EL (cell line): ENCODE measurements at regions not wholly inside any gene's neighbourhood (a gene's known extent, or its start where the extent isn't known, plus 50 kb on each side); places are given as distances from the start of the nearest gene placed in this dataset.

Experiments used
- DNase-seq: peaks from one replicate; pipeline ENCODE4 v3.0.0-alpha.2; 2016

DNA sequence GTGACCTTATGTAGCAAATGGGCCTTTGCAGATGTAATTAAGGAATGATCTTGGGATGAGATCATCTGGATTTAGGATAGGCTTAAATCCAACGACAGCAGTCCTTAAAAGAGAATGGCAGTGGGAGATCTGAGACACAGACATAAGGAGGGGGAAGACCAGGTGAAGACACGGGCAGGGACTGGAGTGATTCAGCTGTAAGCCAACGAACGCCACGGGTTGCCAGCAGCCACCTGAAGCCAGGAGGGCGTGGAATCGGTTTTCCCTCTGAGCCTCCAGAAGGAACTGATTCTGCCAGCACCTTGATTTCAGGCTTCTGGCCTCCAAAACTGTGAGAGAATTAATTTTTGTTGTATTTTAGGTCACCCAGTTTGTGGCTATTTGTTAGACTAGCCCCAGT, 218.6 kb upstream of the ANKRD55 start:
- no peak for DNase-seq

DNA sequence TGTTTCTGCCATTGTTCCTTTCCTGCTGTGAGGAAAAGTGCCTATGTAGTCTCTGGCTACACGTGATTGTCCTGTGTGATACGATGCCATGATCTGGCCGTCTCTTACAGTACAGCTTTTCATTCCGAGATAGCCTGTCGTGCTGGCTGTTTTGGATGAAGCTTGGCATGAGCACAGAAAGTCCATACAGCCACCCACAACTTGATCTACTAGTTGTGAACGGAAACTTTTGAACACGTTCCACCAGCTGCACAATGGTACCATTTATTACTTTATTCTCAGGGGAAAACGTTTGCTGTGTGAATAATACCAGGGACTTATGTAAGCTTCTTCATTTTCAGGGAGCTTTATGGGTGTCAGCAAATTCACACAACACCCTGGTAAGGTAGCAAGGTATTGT, 217.6 kb upstream of the ANKRD55 start:
- DNase-seq: no peak

DNA sequence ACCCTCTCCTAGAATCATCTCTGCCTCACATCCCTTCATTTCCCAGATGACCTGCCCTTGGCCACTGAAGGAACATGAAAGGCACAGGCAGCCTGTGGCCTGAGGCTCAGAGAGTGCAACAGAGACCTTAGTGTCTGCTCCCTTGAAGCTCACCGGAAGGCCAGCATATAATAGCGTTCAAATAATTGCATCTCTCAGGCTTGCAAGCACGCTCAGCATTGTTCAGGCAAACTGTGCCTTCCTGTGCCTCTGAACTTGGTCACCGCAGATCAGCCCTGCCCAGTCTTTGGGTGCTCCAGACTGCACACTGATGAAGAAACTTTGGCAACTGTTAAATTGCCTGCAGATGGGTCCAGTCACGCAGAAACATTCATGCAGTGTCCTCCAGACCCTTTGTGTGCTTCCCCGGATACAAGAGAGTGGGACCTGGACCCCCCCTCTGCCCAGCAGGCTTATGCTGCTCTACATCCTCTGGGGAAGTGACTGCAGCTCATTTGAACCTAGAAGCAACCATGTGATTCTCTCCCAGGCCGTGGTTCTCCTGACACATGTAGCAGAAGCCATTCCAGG, 216.0 kb upstream of the ANKRD55 start:
- DNase-seq: no peak

DNA sequence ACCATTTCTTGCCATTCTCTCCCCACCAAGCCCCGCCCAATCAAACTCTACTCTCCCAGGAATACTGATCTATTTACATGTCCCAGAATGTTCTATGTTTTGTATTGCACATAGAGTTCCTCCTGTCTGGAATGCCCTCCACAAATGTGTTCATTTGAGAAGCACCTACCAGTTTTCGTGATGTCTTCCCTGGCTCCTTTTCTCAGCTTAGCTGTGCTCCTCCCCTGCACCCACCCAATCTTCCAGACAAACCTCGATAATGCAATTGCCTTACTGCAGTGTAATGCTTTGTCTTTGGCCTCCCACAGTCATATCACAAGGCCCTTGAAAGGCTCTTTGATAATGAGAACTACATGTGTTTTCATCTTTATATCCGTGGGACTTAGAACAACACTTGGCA, 214.5 kb upstream of the ANKRD55 start:
- no peak for DNase-seq

DNA sequence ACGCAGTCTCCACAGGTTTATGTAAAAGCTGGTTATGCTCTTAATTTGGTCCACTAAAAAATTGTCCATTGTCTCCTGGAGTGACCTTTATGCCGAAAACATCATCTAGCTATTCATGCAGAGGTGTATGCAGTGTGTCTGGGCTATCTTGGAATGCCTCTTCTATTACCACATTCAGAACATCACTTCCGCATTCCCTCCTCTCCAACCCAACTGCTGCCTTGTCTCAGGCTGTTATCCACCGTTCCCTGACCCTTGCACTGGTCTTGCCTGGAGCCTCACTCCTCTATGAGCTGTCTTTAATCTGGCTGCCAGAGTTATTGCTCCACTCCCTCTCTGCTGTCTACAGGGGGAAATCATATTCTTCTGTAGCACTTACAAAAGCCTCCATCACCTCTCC, 214.1 kb upstream of the ANKRD55 start:
- peak; percentile 56 for DNase-seq

DNA sequence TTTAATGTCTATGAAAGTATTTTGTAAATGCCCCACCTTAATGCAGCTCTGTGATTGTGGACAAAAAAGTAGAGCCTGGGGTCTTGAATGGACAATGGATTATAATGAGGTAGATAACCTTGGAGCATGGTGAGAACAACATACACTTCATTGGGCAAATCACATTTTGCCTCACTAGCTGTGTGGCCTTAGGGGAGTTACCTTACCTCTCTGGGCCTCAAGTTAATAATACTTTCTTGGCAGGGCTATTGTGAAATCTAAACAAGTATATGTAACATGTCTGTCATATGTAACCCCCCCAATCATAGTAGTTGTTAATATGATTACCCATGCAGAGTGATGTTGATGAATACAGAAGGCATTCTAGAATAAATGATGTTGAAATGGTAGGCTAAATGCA, 213.6 kb upstream of the ANKRD55 start:
- no peak for DNase-seq

DNA sequence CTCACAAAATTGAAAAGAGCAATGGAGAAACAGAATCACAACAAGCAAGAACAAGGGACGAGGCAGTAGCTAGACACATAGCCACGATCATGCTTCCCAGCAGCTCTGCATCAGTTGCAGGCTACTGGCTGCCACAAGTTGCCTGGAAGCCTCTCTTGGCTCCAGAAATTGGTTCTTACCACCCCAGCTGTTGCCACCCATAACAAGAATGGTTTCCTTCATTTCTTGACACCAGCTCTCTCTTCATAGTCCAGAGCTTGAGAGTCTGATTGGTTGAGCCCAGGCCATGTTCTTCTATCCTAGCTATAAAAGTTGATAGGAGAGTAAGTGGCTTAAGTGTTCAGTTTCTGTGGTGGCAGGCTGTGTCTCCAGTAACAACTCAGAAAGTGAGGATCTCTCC, 210.7 kb upstream of the ANKRD55 start:
- no peak for DNase-seq

DNA sequence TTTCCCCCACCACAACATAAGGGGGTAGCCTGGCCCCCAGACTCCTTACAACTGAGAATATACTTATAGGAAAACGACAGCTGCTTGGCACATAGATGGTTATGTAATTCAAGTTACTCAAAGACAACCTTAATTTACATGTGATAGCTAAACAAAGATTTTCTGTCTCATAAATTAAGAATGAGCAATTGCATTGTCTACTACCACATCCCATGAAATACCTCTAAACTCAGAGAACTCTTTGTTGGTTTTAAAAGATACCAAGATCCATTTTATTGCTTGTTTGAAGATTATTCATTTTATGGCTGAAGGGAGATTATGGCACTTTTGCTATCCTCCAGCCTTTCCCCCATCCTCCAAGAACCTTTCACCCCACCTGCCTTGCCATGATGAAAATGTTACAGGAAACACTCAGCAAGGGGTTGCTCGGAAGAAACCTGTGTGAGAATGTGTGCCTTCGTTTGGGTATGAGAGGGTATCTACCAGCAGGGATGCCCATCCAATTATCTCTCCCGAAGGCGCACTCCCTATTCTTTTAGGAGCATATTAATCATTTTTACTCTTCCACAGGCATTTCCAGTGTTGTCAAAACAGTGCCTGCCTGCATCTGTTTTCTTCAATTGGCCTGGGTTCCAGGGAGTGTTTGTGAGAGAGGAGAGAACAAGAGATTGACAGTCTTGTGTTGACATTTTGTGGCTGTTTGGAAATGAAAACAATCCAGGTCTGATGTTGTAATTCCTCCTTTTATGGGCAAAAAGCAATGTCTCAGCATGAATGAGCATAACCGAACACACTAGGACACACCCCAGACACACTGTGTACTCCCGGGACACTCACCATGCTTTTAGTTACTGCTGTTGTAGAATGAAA, 208.0 kb upstream of the ANKRD55 start:
- DNase-seq: peak; percentile 39

DNA sequence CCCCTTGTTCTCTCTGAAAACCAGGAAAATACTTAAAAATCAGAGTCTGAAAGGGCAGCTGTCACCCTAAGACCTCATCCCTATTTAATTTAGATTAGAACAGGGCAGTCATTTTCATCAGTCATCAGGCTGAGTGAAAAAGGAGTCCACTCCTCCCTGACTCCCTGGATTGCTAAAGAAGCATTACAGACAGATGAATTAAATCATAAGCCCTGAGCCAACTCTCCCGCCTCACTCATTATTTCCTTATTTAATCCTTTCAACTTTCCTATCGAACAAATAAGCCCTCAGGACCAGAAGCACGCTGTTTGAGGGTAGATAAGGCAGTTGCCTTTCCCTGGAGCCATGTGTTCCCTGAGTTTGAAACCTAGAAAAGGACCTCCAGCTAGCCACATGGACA, 201.9 kb upstream of the ANKRD55 start:
- no peak for DNase-seq

DNA sequence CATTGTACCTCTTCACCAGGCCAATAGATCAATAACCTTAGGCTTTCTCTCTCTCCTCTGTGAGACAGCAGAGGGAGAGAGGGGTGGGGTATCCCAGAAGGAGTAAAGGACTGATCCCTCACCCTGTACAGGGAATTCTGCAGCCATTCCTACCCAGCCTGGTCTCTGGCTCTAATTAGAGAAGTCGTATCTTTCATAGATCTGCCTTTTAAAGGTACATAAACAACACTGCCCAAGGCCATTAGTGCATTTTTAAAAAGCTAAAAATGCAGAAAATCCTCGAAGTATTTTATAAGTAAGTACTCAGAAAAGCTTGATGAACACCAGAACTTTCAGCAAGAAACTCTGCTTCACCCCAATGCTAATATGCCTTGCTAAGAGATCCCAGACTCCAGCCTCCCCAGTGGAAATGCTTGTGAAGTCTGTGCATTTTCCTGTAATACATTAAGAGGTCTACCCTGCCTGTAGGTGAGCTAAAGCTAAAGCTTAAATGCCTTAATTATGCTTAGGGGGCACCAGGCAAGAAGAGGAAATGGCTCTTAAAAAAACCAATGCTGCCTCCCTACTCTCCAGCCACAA, 200.0 kb upstream of the ANKRD55 start:
- no peak for DNase-seq

DNA sequence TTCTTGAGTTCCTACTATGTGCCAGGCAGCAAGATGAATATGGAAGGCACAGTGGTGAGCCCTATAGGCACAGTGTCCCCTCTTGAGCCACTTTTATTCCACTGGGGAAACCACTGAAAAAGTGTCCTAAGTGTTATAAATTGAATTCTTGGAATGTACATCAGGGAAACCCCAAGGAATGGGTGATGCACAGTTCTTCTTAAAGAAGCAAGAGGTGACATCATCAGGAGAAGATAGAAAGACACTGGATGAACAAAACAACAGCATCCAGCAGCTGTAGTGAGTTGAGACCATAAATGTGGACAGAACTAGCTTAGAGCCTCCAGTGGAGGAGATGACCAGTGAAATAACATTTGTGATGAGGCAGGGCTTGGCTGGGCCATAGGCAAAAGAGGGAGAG, 199.2 kb upstream of the ANKRD55 start:
- DNase-seq: peak; percentile 20

DNA sequence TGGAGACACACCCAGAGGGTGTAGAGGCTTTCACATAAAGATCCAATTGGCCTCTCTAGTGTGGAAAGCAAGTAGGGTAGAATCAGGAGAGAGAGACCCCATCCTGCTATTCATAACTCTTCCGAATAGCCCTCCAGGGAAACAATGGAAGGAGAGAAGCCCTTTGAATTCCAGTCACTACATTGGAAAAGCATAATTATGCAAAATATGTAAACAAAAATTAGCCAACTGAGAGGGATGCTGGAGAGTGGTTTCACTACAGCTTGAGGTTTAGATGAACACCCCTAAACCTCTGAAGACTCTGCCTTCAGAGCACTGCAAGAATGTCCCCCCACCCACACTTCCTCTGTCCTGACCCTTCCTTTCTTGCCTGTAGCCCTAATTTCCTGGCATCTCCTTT, 197.3 kb upstream of the ANKRD55 start:
- DNase-seq: no peak

DNA sequence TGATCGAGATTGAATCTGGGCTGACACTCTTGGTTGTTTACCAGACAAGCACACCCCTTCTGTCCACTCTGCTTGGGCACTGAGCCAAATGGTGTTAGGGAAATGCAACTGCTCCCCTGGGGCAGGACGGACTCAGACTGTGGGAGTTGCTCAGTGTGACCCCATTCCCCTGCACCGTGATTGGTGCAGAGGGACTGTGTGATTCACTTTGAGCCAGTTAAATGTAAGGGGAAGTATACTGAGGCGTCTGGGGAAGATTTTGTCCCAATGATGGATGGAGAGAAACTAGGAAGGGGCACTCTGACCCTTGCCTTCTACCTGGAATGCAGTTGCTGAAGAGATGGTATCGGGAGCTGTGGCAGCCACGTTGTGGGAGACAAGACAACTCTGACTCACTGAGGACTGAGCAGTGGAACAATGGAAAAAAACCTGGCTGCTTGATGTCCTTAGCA, 196.0 kb upstream of the ANKRD55 start:
- no peak for DNase-seq

DNA sequence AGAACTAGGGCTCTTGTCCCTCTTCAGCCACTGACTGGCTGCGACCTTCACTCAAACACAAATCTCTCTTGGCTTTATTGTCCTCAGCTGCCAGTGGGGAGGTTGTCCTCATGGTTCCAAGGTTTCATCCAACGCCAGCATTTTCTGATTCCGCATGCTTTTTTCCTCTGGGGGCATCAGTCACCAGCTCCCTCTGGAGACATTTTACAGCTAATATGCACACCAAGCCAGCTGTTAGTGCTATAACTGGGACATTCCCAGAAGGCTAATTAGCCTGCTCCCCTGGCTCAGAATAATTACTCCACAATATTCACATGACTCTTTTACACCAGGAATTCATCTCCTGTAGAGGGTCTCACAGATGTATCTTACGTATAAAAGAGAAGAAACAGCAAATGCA, 193.6 kb upstream of the ANKRD55 start:
- no peak for DNase-seq

DNA sequence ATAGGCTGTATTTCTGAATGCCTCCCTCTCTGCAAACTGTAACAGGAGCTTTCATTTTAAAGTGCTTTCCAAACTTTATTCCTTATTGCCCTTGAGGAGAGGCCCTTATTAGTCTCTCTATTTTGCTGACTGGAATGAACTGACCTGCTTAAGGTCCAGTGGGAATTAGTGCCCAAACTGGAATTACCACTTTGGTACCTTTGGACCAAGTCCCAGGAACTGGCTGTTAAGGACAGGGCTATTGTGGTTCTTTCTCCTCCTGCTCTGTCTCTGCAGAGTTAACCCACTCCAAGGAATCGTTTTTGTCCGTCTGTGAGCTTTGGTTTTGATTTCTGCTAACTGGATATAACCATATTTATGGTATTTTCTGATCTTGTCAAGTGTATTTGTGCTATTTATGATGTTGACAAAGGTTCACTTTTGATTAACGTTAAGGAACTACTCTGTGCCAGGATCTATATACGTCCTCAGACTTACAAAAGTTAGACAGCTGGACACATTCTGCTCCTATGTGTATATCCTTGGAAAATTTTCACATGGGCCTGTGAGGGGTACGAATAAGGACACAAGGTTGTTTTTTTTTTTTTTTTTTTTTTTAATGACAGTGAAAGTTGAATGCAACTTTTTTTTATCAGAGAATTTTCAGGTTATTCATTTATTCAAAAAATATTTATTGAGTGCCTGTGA, 189.1 kb upstream of the ANKRD55 start:
- DNase-seq: no peak

DNA sequence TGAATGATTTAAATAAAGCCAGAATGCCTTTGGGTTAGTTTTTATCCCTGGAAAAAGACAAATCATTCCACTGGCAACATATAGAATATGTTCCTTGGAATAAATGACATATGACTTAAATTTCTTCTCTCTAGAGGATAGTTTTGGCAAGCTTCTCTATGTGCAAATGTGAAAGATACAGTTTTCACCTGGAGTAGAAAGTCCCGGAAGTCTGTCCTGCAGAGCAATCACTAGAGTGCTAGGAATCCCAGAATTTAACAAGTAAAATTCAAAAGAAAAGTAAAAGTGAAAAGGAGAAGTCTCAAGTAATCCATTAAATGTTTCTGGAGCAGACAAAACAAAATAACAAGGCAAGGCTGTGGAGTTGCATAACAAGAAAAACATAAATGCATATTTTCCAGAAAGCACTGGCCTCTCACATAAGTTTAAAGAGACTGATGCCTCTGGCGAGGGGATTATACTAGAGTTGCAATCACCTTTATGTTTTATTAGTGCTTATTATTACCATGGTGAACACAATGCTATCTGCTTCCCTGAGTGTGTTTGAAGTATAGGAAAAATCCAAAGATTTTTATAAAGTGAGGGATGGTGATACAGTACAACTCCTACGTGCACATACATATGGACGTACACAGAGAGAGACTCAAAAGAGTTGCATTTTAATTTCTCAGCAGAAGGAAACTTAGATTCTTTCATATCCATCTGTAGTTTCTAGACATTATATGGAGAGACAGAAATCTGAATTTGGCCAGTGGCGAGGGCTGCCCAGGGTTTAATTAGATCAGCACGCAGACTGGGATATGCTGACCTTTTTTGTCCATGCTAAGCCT, 188.3 kb upstream of the ANKRD55 start:
- DNase-seq: no peak

DNA sequence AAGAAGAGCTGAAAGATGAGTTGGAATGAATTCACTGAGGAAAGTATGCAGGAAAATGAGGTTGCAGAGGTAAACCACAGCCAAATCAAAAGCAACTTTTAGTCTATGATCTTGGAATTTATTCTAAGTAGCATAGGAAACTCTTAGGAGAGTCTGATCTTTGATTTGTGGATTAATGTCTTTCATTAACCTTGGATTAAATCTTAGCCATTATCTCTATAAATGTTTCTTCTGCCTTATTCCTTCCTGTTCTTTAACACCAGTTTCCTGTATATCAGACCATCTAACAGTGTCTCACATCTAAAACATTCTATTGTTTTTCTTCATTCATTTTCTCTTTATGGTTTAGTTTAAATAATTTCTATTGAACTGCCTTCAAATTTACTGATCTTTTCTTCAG, 187.2 kb upstream of the ANKRD55 start:
- no peak for DNase-seq

DNA sequence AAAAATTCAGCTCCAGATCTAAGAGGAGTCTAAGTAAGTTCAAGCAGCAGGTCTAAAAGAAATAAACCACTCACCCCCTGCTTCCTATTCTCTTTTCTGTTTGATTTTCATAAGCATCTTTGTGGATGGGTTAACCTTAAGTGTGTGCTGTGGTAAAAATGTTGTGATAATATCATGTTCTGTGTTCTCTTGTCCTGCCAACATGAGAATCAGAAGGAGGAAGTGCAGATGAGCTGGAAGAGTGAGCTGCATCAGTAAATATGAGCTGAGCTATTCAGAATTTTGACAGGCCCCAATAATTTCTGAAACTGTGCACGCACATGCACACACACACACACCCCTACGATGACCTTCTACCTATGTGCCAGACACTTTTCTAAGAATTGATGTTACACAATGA, 186.5 kb upstream of the ANKRD55 start:
- DNase-seq: no peak

DNA sequence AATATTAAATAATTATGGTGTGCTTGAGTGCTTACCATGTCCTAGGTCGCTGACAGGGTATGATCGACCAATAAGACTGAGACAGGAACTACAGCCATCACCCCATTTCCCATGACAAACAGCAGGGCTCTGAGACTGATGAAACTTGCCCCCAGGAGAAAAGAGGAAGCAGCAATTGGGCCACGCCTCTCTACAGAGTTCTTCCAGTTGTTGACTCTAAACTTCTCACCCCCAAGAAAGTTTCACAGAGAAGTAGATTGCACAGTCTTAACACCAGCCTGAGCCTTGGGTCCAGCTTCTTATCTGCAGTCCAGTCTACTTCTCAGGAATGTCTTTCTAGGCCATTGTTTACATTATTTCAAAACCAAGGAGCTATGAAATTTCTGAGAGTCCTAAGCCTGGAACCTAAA, 182.2 kb upstream of the ANKRD55 start:
- DNase-seq: peak; percentile 76

DNA sequence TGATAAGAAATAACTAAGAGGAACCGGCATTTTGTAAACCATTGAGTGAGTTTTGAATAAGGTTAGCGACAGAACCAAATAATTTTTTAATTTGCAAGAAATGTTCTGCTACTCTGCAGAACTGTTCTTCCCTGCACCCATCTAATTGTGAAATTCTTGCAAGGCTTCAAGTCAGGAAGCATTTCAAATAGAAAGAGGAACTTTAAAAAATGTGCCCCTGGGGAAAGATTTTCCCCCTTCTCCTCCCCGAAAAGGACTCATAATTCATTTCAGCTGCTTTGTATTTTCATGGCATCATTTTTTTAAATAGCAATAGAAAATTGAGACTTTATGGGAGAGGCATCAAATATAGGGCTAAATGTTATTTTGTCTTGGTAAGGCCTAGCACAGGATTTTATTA, 180.9 kb upstream of the ANKRD55 start:
- DNase-seq: no peak

DNA sequence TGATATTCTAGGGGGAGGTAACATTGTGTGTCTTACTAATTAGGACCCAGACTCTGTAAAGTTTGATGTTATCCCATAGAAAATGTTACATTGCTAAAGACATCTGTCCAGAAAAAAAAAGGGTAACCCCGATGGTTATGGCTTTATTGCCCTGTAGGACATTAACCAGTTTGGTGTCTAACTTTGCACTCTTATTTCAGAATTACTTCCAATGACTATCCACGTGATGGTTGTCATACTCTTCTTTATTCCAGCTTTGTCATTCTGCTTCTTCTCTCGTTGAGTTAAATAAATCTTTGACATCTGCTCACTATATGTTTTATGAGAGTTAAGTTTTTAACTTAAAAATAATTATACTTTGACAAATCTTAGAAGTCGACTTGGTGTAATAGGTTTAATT, 180.4 kb upstream of the ANKRD55 start:
- no peak for DNase-seq

DNA sequence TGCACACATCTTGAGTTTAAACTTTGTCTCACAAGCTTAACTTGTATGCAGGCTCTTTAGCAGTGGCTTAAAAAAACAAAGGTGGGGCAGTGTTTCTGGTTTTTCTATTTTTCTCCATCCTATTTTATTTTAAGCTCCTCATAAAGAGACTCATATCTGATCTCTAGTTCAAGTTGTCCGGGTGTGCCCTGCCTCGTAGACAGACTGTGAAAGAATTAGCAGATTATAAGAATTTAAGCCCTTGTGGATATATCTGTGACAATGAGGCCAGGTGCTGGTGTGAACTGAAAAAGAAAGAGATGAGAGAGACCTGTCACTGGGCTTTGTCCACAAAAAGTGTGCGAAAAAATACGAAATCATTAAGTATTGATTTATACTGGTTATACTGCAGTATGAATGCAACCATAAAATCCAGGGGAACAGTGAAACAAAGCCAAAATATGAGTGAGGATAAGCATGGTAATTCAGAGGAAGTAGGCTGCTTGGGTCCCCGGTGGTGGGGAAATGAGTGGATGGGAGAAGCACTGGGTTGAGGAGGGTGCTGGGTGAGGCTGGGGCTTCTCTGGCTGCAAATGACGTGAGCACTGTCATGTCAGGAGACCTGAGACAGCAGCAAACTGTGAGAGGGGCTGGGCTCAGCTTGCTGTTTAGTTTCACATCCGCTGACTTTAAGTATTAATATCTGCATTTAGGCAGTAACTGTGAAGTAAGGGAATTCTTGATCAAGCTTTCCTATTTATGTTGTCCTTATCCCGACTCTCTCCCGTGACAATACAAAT, 179.7 kb upstream of the ANKRD55 start:
- DNase-seq: no peak
